ENCODE measurements at regions not wholly inside any gene's neighbourhood (a gene's known extent, or its start where the extent isn't known, plus 50 kb on each side); places are given as distances from the start of the nearest gene placed in this dataset.
A peak's percentile ranks its signal among the peaks of the same experiment; 100 is the strongest.
"Not testable (repeated sequence)": the region's sequence is repeated elsewhere in the genome, so short reads cannot be mapped to it uniquely, and the experiment has no call there.

- DNase-seq (ENCODE audit: low read depth, low spot score) = no peak
- TF ChIP-seq POLR2AphosphoS5 (IDR thresholded peaks at IDR 0.05; ENCODE audit: borderline replicate concordance, low read depth, low read length) = no peak
- TF ChIP-seq FOXP2 (optimal IDR thresholded peaks at IDR 0.05; ENCODE audit: control extremely low read depth, extremely low read length, insufficient read depth) = no peak
- no peak for TF ChIP-seq EZH2 (IDR thresholded peaks at IDR 0.05)
- Histone ChIP-seq H3K36me3 (ENCODE audit: insufficient read depth, low read length) (no peaks in the 10 kb centered on the region), H3K4me3 (no peak overlapping the region), H3K9me3 (ENCODE audit: low read depth, low read length) (no peaks in the 10 kb centered on the region), H3K9ac (ENCODE audit: insufficient read length) (no peak overlapping the region), H3K27ac (no peak overlapping the region)
Measured at GRCh38 chr3:177620073-177620472, 422.8 kb upstream of the TBL1XR1 start.

- TF ChIP-seq FOXP2 (optimal IDR thresholded peaks at IDR 0.05; ENCODE audit: control extremely low read depth, extremely low read length, insufficient read depth) (no peak), POLR2AphosphoS5 (IDR thresholded peaks at IDR 0.05; ENCODE audit: borderline replicate concordance, low read depth, low read length) (no peak), EZH2 (IDR thresholded peaks at IDR 0.05) (no peak)
- H3K4me3 ChIP-seq = no peak overlapping the region
- DNase-seq (ENCODE audit: low read depth, low spot score) = no peak
- H3K27ac ChIP-seq = no peak overlapping the region
- no peak overlapping the region for H3K9ac ChIP-seq (ENCODE audit: insufficient read length)
- no peaks in the 10 kb centered on the region for H3K9me3 ChIP-seq (ENCODE audit: low read depth, low read length)
- no peaks in the 10 kb centered on the region for H3K36me3 ChIP-seq (ENCODE audit: insufficient read depth, low read length)
Measured at GRCh38 chr3:177622520-177622919, 425.2 kb upstream of the TBL1XR1 start.

- H3K36me3 ChIP-seq (ENCODE audit: insufficient read depth, low read length) = no peaks in the 10 kb centered on the region
- H3K9me3 ChIP-seq (ENCODE audit: low read depth, low read length) = no peaks in the 10 kb centered on the region
- TF ChIP-seq FOXP2 (optimal IDR thresholded peaks at IDR 0.05; ENCODE audit: control extremely low read depth, extremely low read length, insufficient read depth) (no peak), POLR2AphosphoS5 (IDR thresholded peaks at IDR 0.05; ENCODE audit: borderline replicate concordance, low read depth, low read length) (no peak), EZH2 (IDR thresholded peaks at IDR 0.05) (no peak)
- DNase-seq (ENCODE audit: low read depth, low spot score) = no peak
- H3K4me3 ChIP-seq = no peak overlapping the region
- H3K27ac ChIP-seq = no peak overlapping the region
- no peak overlapping the region for H3K9ac ChIP-seq (ENCODE audit: insufficient read length)
Measured at GRCh38 chr3:177622982-177623617, 425.8 kb upstream of the TBL1XR1 start.

- Histone ChIP-seq H3K36me3 (ENCODE audit: insufficient read depth, low read length) (no peaks in the 10 kb centered on the region), H3K4me3 (no peak overlapping the region), H3K27ac (no peak overlapping the region), H3K9ac (ENCODE audit: insufficient read length) (no peak overlapping the region), H3K9me3 (ENCODE audit: low read depth, low read length) (no peaks in the 10 kb centered on the region)
- TF ChIP-seq POLR2AphosphoS5 (IDR thresholded peaks at IDR 0.05; ENCODE audit: borderline replicate concordance, low read depth, low read length) (no peak), FOXP2 (optimal IDR thresholded peaks at IDR 0.05; ENCODE audit: control extremely low read depth, extremely low read length, insufficient read depth) (no peak), EZH2 (IDR thresholded peaks at IDR 0.05) (no peak)
- DNase-seq (ENCODE audit: low read depth, low spot score) = no peak
Measured at GRCh38 chr3:177624528-177625495, 427.5 kb upstream of the TBL1XR1 start.

- Histone ChIP-seq H3K27ac (no peak overlapping the region), H3K9me3 (ENCODE audit: low read depth, low read length) (no peaks in the 10 kb centered on the region), H3K9ac (ENCODE audit: insufficient read length) (no peak overlapping the region), H3K36me3 (ENCODE audit: insufficient read depth, low read length) (no peaks in the 10 kb centered on the region), H3K4me3 (no peak overlapping the region)
- no peak for DNase-seq (ENCODE audit: low read depth, low spot score)
- TF ChIP-seq FOXP2 (optimal IDR thresholded peaks at IDR 0.05; ENCODE audit: control extremely low read depth, extremely low read length, insufficient read depth) (no peak), EZH2 (IDR thresholded peaks at IDR 0.05) (no peak), POLR2AphosphoS5 (IDR thresholded peaks at IDR 0.05; ENCODE audit: borderline replicate concordance, low read depth, low read length) (no peak)
Measured at GRCh38 chr3:177626045-177626444, 428.8 kb upstream of the TBL1XR1 start.

GRCh38 chr3:177628095-177628719 is 430.9 kb upstream of the TBL1XR1 start:
- not testable (repeated sequence) for H3K36me3 ChIP-seq (ENCODE audit: insufficient read depth, low read length); DNase-seq (ENCODE audit: low read depth, low spot score); H3K4me3 ChIP-seq; H3K9me3 ChIP-seq (ENCODE audit: low read depth, low read length); H3K9ac ChIP-seq (ENCODE audit: insufficient read length)
- H3K27ac ChIP-seq = peak overlapping the region; percentile 13

- H3K36me3 ChIP-seq (ENCODE audit: insufficient read depth, low read length) = no peaks in the 10 kb centered on the region
- peak; percentile 23 for TF ChIP-seq FOXP2 (optimal IDR thresholded peaks at IDR 0.05; ENCODE audit: control extremely low read depth, extremely low read length, insufficient read depth)
- no peak for TF ChIP-seq POLR2AphosphoS5 (IDR thresholded peaks at IDR 0.05; ENCODE audit: borderline replicate concordance, low read depth, low read length)
- peak overlapping the region; percentile 13; the same call in 1 of the 2 replicates for H3K27ac ChIP-seq
- DNase-seq (ENCODE audit: low read depth, low spot score) = no peak
- no peaks in the 10 kb centered on the region for H3K9me3 ChIP-seq (ENCODE audit: low read depth, low read length)
- 0 out of 2 replicates have a peak overlapping the region, but pooled peaks have one; percentile 3 for H3K4me3 ChIP-seq
- no peak overlapping the region for H3K9ac ChIP-seq (ENCODE audit: insufficient read length)
Measured at GRCh38 chr3:177629276-177629675, 432.0 kb upstream of the TBL1XR1 start.

GRCh38 chr3:177633671-177634207 is 436.5 kb upstream of the TBL1XR1 start:
- no peak for DNase-seq (ENCODE audit: low read depth, low spot score)
- H3K9me3 ChIP-seq (ENCODE audit: low read depth, low read length) = no peaks in the 10 kb centered on the region

GRCh38 chr3:177635601-177636106 is 438.4 kb upstream of the TBL1XR1 start:
- not testable (repeated sequence) for H3K4me3 ChIP-seq; H3K9me3 ChIP-seq (ENCODE audit: low read depth, low read length); H3K27ac ChIP-seq; H3K9ac ChIP-seq (ENCODE audit: insufficient read length); DNase-seq (ENCODE audit: low read depth, low spot score); H3K36me3 ChIP-seq (ENCODE audit: insufficient read depth, low read length)

More at GRCh38 chr3:177633671-177634207, 436.5 kb upstream of the TBL1XR1 start:
- H3K4me3 ChIP-seq = no peak overlapping the region
- no peak overlapping the region for H3K9ac ChIP-seq (ENCODE audit: insufficient read length)
- H3K27ac ChIP-seq = no peak overlapping the region
- no peaks in the 10 kb centered on the region for H3K36me3 ChIP-seq (ENCODE audit: insufficient read depth, low read length)
- TF ChIP-seq FOXP2 (optimal IDR thresholded peaks at IDR 0.05; ENCODE audit: control extremely low read depth, extremely low read length, insufficient read depth) = no peak
- TF ChIP-seq EZH2 (IDR thresholded peaks at IDR 0.05) = no peak
- no peak for TF ChIP-seq POLR2AphosphoS5 (IDR thresholded peaks at IDR 0.05; ENCODE audit: borderline replicate concordance, low read depth, low read length)

All from SK-N-MC (cell line).